Muscle layer of duodenum (tissue), 2 donors: ENCODE measurements at regions not wholly inside any gene's neighbourhood (a gene's known extent, or its start where the extent isn't known, plus 50 kb on each side); places are given as distances from the start of the nearest gene placed in this dataset.

Source experiments
- H3K27ac ChIP-seq: one replicate; pipeline ENCODE4 v1.7.0; 2013; ENCODE audit warnings: mild to moderate bottlenecking, low read length
- H3K27me3 ChIP-seq: one replicate; pipeline ENCODE4 v1.7.0; 2013; ENCODE audit warnings: low read depth, mild to moderate bottlenecking, control low read depth, low read length
- H3K36me3 ChIP-seq, 2 donors: one replicate each; pipeline ENCODE4 v1.7.0; 2013; ENCODE audit warnings: low read length in 2 of 2, control low read depth in 1 of 2, mild to moderate bottlenecking in 1 of 2; ENCODE audit not compliant: insufficient read depth in 2 of 2, control insufficient read depth in 1 of 2
- H3K4me1 ChIP-seq, 2 donors: one replicate each; pipeline ENCODE4 v1.7.0; 2013; ENCODE audit warnings: low read length in 2 of 2, mild to moderate bottlenecking in 2 of 2, control low read depth in 1 of 2, moderate library complexity in 1 of 2; ENCODE audit not compliant: insufficient read depth in 2 of 2, control insufficient read depth in 1 of 2
- H3K4me3 ChIP-seq, 2 donors: one replicate each; pipeline ENCODE4 v1.7.0; 2013; ENCODE audit warnings: low read length in 2 of 2, low read depth in 1 of 2, mild to moderate bottlenecking in 1 of 2
- H3K9me3 ChIP-seq, 2 donors: one replicate each; pipeline ENCODE4 v1.7.0; 2013; ENCODE audit warnings: low read length in 2 of 2, control low read depth in 1 of 2, mild to moderate bottlenecking in 1 of 2; ENCODE audit not compliant: control insufficient read depth in 1 of 2
- donor health status: healthy.

- peaks cover 0 to 4% of the 10 kb centered on the region in 2 donors for H3K4me1 ChIP-seq
- H3K4me3 ChIP-seq, result no peak overlapping the region
- H3K27me3 ChIP-seq, result no peaks in the 10 kb centered on the region
- H3K27ac ChIP-seq, result no peak overlapping the region
- no peaks in the 10 kb centered on the region for H3K9me3 ChIP-seq
- no peaks in the 10 kb centered on the region for H3K36me3 ChIP-seq
Measured at GRCh38 chr5:143552680-143553079, 149.2 kb upstream of the NR3C1 start.

- H3K4me3 ChIP-seq, result no peak overlapping the region
Measured at GRCh38 chr5:143551820-143552251, 148.3 kb upstream of the NR3C1 start.

GRCh38 chr5:143550986-143551630, 147.6 kb upstream of the NR3C1 start:
- Histone ChIP-seq H3K27me3 (no peaks in the 10 kb centered on the region), H3K4me1 (no peaks in the 10 kb centered on the region), H3K4me3 (no peak overlapping the region), H3K27ac (no peak overlapping the region), H3K36me3 (no peaks in the 10 kb centered on the region), H3K9me3 (no peaks in the 10 kb centered on the region)

More at GRCh38 chr5:143551820-143552251, 148.3 kb upstream of the NR3C1 start:
- no peak overlapping the region for H3K27ac ChIP-seq
- H3K27me3 ChIP-seq, result no peaks in the 10 kb centered on the region
- H3K36me3 ChIP-seq, result no peaks in the 10 kb centered on the region
- H3K4me1 ChIP-seq, result no peaks in the 10 kb centered on the region
- no peaks in the 10 kb centered on the region for H3K9me3 ChIP-seq

- Histone ChIP-seq H3K36me3 (no peaks in the 10 kb centered on the region), H3K4me1 (no peaks in the 10 kb centered on the region)
Measured at GRCh38 chr5:143547342-143547741, 143.9 kb upstream of the NR3C1 start.

GRCh38 chr5:143546394-143546793, 142.9 kb upstream of the NR3C1 start:
- H3K36me3 ChIP-seq, result no peaks in the 10 kb centered on the region
- H3K4me1 ChIP-seq, result no peaks in the 10 kb centered on the region
- no peaks in the 10 kb centered on the region for H3K9me3 ChIP-seq
- no peaks in the 10 kb centered on the region for H3K27me3 ChIP-seq
- no peak overlapping the region for H3K4me3 ChIP-seq
- H3K27ac ChIP-seq, result no peak overlapping the region

More at GRCh38 chr5:143547342-143547741, 143.9 kb upstream of the NR3C1 start:
- H3K27ac ChIP-seq, result no peak overlapping the region
- no peaks in the 10 kb centered on the region for H3K9me3 ChIP-seq
- no peak overlapping the region for H3K4me3 ChIP-seq
- no peaks in the 10 kb centered on the region for H3K27me3 ChIP-seq

- H3K27ac ChIP-seq, result no peak overlapping the region
- H3K36me3 ChIP-seq, result no peaks in the 10 kb centered on the region
- H3K27me3 ChIP-seq, result no peaks in the 10 kb centered on the region
- no peaks in the 10 kb centered on the region for H3K4me1 ChIP-seq
- H3K4me3 ChIP-seq, result no peak overlapping the region
- H3K9me3 ChIP-seq, result no peaks in the 10 kb centered on the region
Measured at GRCh38 chr5:143544606-143545005, 141.1 kb upstream of the NR3C1 start.

GRCh38 chr5:143543358-143544255, 140.1 kb upstream of the NR3C1 start:
- H3K4me3 ChIP-seq, result no peak overlapping the region
- no peaks in the 10 kb centered on the region for H3K36me3 ChIP-seq
- H3K27me3 ChIP-seq, result no peaks in the 10 kb centered on the region
- no peak overlapping the region for H3K27ac ChIP-seq
- H3K4me1 ChIP-seq, result no peaks in the 10 kb centered on the region
- peaks cover 3 to 4% of the 10 kb centered on the region in 2 donors for H3K9me3 ChIP-seq

GRCh38 chr5:143542798-143543144, 139.3 kb upstream of the NR3C1 start:
- H3K36me3 ChIP-seq, result no peaks in the 10 kb centered on the region
- H3K9me3 ChIP-seq, result peaks cover 3 to 4% of the 10 kb centered on the region in 2 donors
- no peaks in the 10 kb centered on the region for H3K27me3 ChIP-seq
- H3K4me1 ChIP-seq, result no peaks in the 10 kb centered on the region
- H3K27ac ChIP-seq, result no peak overlapping the region
- H3K4me3 ChIP-seq, result no peak overlapping the region

GRCh38 chr5:143541943-143542797, 138.7 kb upstream of the NR3C1 start:
- no peaks in the 10 kb centered on the region for H3K4me1 ChIP-seq
- no peak overlapping the region for H3K27ac ChIP-seq
- H3K27me3 ChIP-seq, result no peaks in the 10 kb centered on the region
- H3K36me3 ChIP-seq, result no peaks in the 10 kb centered on the region
- H3K9me3 ChIP-seq, result peaks cover 3 to 4% of the 10 kb centered on the region in 2 donors
- no peak overlapping the region for H3K4me3 ChIP-seq

GRCh38 chr5:143539742-143540141, 136.3 kb upstream of the NR3C1 start:
- H3K27ac ChIP-seq, result no peak overlapping the region
- H3K36me3 ChIP-seq, result no peaks in the 10 kb centered on the region
- H3K4me1 ChIP-seq, result no peaks in the 10 kb centered on the region
- H3K27me3 ChIP-seq, result no peaks in the 10 kb centered on the region
- no peak overlapping the region for H3K4me3 ChIP-seq
- peaks cover 3 to 4% of the 10 kb centered on the region in 2 donors for H3K9me3 ChIP-seq

- H3K4me1 ChIP-seq, result no peaks in the 10 kb centered on the region
- H3K36me3 ChIP-seq, result no peaks in the 10 kb centered on the region
- H3K9me3 ChIP-seq, result peaks cover 3 to 4% of the 10 kb centered on the region in 2 donors
- no peaks in the 10 kb centered on the region for H3K27me3 ChIP-seq
- H3K27ac ChIP-seq, result no peak overlapping the region
- H3K4me3 ChIP-seq, result no peak overlapping the region
Measured at GRCh38 chr5:143537056-143537455, 133.6 kb upstream of the NR3C1 start.
